PFSK-1 (cell line): ENCODE measurements at regions not wholly inside any gene's neighbourhood (a gene's known extent, or its start where the extent isn't known, plus 50 kb on each side); places are given as distances from the start of the nearest gene placed in this dataset.

Source experiments
- FOXP2 ChIP-seq: optimal IDR thresholded peaks from 2 replicates; pipeline ENCODE3; 2011; ENCODE audit warnings: borderline replicate concordance, control low read depth, inconsistent platforms; ENCODE audit not compliant: insufficient read depth; ENCODE audit errors: extremely low read length, extremely low read depth
- POLR2AphosphoS5 ChIP-seq: IDR thresholded peaks from 2 replicates; pipeline ENCODE4 v1.6.1; 2012; ENCODE audit warnings: low read depth, mild to moderate bottlenecking, control low read depth, low read length, moderate library complexity
- SIN3A ChIP-seq: IDR thresholded peaks from 2 replicates; pipeline ENCODE4 v1.6.1; 2012; ENCODE audit warnings: mild to moderate bottlenecking, low read length, moderate library complexity, borderline replicate concordance; ENCODE audit not compliant: insufficient read depth
- TAF1 ChIP-seq: IDR thresholded peaks from 2 replicates; pipeline ENCODE4 v1.6.1; 2012; ENCODE audit warnings: low read length, control low read depth, borderline replicate concordance; ENCODE audit not compliant: insufficient read depth
- TF ChIP-seq, protein P1 (sequence below), 2 experiments: IDR thresholded peaks; 2 replicates each; pipeline versions ENCODE4 v1.6.1 to v1.8.0; 2011 to 2012; ENCODE audit warnings: low read depth in 2 of 2, low read length in 2 of 2, control low read depth in 1 of 2, inconsistent platforms in 1 of 2, mild to moderate bottlenecking in 1 of 2, moderate library complexity in 1 of 2; ENCODE audit not compliant: insufficient read depth in 1 of 2

DNA sequence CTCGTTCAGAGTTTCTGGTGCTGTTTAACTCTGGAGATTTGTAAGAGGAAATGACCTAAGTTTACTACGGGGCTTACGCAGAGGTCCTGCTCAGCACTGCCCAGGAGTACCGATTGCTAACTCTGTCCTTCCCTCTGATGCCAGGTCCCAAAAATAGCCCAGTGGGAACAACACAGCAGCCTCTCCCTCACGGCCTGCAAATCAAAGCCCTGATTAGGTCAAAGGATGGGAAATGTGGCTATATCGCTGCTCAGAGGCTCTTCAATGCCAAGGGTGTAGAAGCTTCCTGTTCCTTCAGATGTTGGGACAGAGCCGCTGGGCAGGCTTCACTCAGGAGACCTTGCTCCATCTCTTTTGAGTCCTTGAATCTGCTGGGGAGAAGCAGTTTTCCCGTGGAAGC, 174.2 kb upstream of the KCNJ16 start:
- no peak for TF ChIP-seq SIN3A
- TF ChIP-seq POLR2AphosphoS5, result no peak
- TF ChIP-seq FOXP2, result no peak
- TF ChIP-seq TAF1, result no peak
- TF ChIP-seq, protein P1, sequence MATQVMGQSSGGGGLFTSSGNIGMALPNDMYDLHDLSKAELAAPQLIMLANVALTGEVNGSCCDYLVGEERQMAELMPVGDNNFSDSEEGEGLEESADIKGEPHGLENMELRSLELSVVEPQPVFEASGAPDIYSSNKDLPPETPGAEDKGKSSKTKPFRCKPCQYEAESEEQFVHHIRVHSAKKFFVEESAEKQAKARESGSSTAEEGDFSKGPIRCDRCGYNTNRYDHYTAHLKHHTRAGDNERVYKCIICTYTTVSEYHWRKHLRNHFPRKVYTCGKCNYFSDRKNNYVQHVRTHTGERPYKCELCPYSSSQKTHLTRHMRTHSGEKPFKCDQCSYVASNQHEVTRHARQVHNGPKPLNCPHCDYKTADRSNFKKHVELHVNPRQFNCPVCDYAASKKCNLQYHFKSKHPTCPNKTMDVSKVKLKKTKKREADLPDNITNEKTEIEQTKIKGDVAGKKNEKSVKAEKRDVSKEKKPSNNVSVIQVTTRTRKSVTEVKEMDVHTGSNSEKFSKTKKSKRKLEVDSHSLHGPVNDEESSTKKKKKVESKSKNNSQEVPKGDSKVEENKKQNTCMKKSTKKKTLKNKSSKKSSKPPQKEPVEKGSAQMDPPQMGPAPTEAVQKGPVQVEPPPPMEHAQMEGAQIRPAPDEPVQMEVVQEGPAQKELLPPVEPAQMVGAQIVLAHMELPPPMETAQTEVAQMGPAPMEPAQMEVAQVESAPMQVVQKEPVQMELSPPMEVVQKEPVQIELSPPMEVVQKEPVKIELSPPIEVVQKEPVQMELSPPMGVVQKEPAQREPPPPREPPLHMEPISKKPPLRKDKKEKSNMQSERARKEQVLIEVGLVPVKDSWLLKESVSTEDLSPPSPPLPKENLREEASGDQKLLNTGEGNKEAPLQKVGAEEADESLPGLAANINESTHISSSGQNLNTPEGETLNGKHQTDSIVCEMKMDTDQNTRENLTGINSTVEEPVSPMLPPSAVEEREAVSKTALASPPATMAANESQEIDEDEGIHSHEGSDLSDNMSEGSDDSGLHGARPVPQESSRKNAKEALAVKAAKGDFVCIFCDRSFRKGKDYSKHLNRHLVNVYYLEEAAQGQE (IDR thresholded peaks at IDR 0.05; ENCODE audit: insufficient read depth in 1 of 2, low read depth in 2 of 2, low read length in 2 of 2), result no peak

DNA sequence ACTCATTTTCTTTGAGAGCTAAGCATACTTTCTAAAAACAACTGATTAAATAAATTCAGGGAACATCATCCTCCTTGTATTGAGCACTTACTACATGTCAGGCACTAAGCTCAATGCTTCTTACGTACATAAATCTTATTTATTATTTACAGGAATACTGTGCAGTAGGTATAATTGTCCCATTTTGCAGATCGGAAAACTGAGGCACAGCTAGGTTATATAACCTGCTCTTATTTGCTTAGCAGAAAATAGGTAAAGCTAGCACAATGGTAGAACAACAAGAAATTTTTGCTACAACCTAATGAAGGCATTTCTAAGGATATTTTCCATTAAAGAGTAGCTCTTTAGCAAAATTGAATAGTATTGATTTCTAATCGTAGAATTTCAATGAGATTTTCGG, 168.7 kb upstream of the KCNJ16 start:
- TF ChIP-seq SIN3A, result no peak
- TF ChIP-seq TAF1, result no peak
- TF ChIP-seq, protein P1 (IDR thresholded peaks at IDR 0.05; ENCODE audit: insufficient read depth in 1 of 2, low read depth in 2 of 2, low read length in 2 of 2), result no peak
- no peak for TF ChIP-seq FOXP2
- no peak for TF ChIP-seq POLR2AphosphoS5

DNA sequence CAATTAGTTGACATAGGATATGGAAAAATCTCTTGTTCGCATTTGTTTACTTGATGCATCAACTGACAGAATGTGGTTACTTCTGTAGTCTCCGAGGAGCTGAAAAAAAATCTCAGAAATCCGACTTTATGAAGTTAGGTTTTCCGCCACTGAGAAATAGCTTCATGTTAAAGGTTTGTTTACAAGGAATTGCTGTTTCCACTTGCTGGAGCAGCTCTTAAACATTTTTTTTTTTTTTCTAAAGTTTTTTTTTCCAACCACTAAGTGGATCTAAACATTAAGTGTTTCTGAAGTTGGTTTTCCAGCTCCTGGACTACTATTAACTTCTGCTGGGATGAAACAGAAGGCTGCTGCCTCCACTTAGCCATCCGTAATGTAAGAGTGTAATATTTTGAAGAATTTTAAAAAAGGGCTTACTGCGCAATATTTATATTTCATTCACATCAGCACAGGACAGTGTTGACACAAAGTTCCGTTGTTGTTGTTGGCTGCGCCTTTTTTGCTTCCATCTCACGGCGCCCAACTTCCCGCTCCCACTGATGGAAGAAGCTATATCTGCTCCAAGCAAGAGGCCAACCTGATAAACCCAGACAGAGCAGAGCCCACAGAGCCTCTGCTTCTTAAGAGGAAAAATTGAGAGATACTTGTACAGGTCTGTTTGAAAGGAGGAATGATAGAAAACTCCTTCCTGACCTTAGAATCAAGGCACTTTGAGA, 167.7 kb upstream of the KCNJ16 start:
- no peak for TF ChIP-seq FOXP2
- TF ChIP-seq SIN3A, result no peak; the same call in 1 of the 2 replicates
- no peak for TF ChIP-seq TAF1
- no peak for TF ChIP-seq POLR2AphosphoS5
- TF ChIP-seq, protein P1 (IDR thresholded peaks at IDR 0.05; ENCODE audit: insufficient read depth in 1 of 2, low read depth in 2 of 2, low read length in 2 of 2), result no peak

DNA sequence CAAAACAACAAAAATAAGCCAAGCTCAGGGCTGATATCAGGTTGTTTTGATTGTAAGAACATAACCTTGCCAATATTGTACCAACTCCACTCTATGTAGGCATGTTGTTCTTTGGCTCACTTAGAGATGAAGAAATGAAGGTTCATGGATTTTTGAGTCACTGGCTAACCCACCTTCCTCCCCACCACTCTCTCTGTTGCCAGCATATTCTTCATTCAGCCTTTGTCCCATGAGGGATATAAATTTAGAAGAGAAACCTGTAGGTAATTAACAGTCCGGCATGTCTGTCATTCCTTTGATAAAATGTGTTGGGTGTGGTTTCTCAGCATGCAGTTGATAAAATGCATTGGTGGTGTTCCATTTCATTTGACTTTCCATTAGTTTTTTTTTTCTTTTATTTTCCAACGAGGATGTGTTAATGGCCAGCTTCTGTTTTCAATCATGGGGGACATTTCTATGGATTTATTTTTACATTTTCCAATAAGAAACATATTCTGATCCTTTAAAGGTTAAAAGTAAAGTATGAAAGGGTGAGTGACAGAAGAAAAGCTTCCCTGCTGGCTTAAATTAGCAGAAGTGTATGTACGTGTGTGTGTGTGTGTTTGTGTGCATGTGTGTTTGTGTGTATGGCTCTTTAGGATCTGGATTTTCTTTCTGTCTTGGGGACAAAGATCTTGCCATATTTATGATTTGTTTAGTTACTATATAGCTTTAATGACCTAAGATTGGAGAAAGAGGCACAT, 166.2 kb upstream of the KCNJ16 start:
- no peak for TF ChIP-seq FOXP2
- TF ChIP-seq, protein P1 (IDR thresholded peaks at IDR 0.05; ENCODE audit: insufficient read depth in 1 of 2, low read depth in 2 of 2, low read length in 2 of 2), result no peak
- TF ChIP-seq SIN3A, result no peak
- no peak for TF ChIP-seq TAF1
